AG04450 (cell line): ENCODE measurements at regions not wholly inside any gene's neighbourhood (a gene's known extent, or its start where the extent isn't known, plus 50 kb on each side); places are given as distances from the start of the nearest gene placed in this dataset.

Source experiments
- CTCF ChIA-PET: fragments of 300-600, 350-600 bp; formaldehyde crosslinking; extraction: SDS; loops from one replicate; lab custom pipeline; 2022; ENCODE audit warnings: antibody characterized with exemption, inconsistent platforms; lab: Charles Lee
- POLR2A ChIA-PET: fragments of 350-600 bp; formaldehyde crosslinking; extraction: SDS; loops from one replicate; lab custom pipeline; 2021; ENCODE audit warnings: antibody characterized with exemption, inconsistent platforms; lab: Yijun Ruan, JAX
- DNase-seq: peaks from one replicate; pipeline ENCODE4 v3.0.0-alpha.2; 2011; ENCODE audit warnings: low read depth, low spot score
- H3K27ac ChIP-seq: one replicate; pipeline ENCODE4 v1.5.1; 2012; ENCODE audit warnings: low read depth, low read length, control low read depth
- H3K27me3 ChIP-seq: one replicate; pipeline ENCODE4 v1.6.0; 2012; ENCODE audit warnings: low read length; ENCODE audit not compliant: control insufficient read depth, insufficient read depth
- H3K4me3 ChIP-seq: 2 replicates; pipeline ENCODE4 v1.5.1; 2011; ENCODE audit warnings: mild to moderate bottlenecking, low read depth, low read length, control low read depth
- H3K9me3 ChIP-seq: 2 replicates; pipeline ENCODE4 v1.5.1; 2012; ENCODE audit warnings: low read length; ENCODE audit not compliant: control insufficient read depth, insufficient read depth
- CTCF ChIP-seq: IDR thresholded peaks from 2 replicates; pipeline ENCODE4 v1.5.1; 2011; ENCODE audit warnings: low read depth, low read length, control low read depth, inconsistent platforms

DNA sequence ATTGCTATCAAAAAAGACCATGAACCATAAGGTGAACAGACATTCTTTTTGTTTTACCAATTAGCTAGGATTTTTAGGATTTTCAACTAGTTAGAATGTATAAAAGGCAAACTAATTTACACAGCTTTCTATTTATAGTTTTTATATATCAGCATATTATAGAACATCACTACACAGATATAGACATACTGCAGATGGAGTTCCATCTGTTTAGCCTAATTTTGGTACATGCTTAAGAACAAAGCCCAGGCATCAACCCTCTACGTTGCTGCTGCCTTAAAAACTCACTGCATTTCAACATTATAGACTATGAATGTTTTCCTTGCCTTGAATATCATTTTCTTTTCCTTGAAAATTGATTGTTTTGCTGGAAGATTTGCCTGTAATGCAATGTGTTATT is 2227.5 kb upstream of the C9orf72 start:
- H3K27ac ChIP-seq, result no peak overlapping the region
- DNase-seq, result no peak
- H3K27me3 ChIP-seq, result no peaks in the 10 kb centered on the region
- ChIA-PET CTCF (no interaction called here), POLR2A (no interaction called here)
- H3K9me3 ChIP-seq, result peaks cover 4% of the 10 kb centered on the region; the same call in 1 of the 2 replicates
- H3K4me3 ChIP-seq, result no peak overlapping the region
- TF ChIP-seq CTCF, result no peak

GRCh38 chr9:29802454-29802853 is 2229.2 kb upstream of the C9orf72 start:
- no peak for TF ChIP-seq CTCF
- Histone ChIP-seq H3K4me3 (no peak overlapping the region), H3K27ac (no peak overlapping the region), H3K9me3 (peaks cover 4% of the 10 kb centered on the region; the same call in 1 of the 2 replicates), H3K27me3 (no peaks in the 10 kb centered on the region)
- CTCF ChIA-PET, result no interaction called here
- no peak for DNase-seq
- POLR2A ChIA-PET, result no interaction called here

GRCh38 chr9:29806937-29807618 is 2233.8 kb upstream of the C9orf72 start:
- Histone ChIP-seq H3K27ac (no peak overlapping the region), H3K27me3 (no peaks in the 10 kb centered on the region), H3K9me3 (peaks cover 11% of the 10 kb centered on the region; the same call in 1 of the 2 replicates), H3K4me3 (no peak overlapping the region)
- CTCF ChIA-PET, result no interaction called here
- no peak for DNase-seq
- POLR2A ChIA-PET, result no interaction called here
- no peak for TF ChIP-seq CTCF

GRCh38 chr9:29816954-29817703 is 2243.8 kb upstream of the C9orf72 start:
- POLR2A ChIA-PET, result no interaction called here
- no peak for DNase-seq
- Histone ChIP-seq H3K9me3 (peaks cover 14% of the 10 kb centered on the region), H3K27me3 (no peaks in the 10 kb centered on the region), H3K4me3 (no peak overlapping the region), H3K27ac (no peak overlapping the region)
- TF ChIP-seq CTCF, result no peak
- CTCF ChIA-PET, result no interaction called here

DNA sequence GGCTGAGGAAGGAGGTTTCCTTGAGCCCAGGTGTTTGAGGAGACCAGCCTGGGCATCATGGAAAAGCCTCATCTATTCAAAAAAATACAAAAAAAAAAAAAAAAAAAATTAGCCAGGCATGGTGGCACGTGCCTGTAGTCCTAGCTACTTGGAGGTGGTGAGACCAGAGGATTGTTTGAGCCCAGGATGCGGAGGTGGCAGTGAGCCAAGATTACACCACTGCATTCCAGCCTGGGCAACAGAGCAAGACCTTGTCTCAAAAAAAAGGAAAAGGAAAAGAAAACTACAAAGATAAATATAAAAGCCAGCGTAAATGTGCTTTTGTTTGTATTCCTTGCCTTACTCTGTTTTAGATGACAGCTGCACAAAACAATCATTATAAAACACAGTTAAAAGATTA is 2249.2 kb upstream of the C9orf72 start:
- TF ChIP-seq CTCF, result no peak
- no peak for DNase-seq
- POLR2A ChIA-PET, result no interaction called here
- H3K9me3 ChIP-seq, result peaks cover 7% of the 10 kb centered on the region
- CTCF ChIA-PET, result no interaction called here
- H3K4me3 ChIP-seq, result no peak overlapping the region
- H3K27ac ChIP-seq, result no peak overlapping the region
- no peaks in the 10 kb centered on the region for H3K27me3 ChIP-seq
